Osteocyte (in vitro differentiated cells): ENCODE measurements at regions not wholly inside any gene's neighbourhood (a gene's known extent, or its start where the extent isn't known, plus 50 kb on each side); places are given as distances from the start of the nearest gene placed in this dataset.

Source experiments
- DNase-seq: peaks from one replicate; pipeline ENCODE4 v3.0.0; 2021; ENCODE audit warnings: mixed read lengths; ENCODE audit not compliant: unreplicated experiment; ENCODE audit errors: extremely low spot score
- H3K27ac Mint-ChIP-seq: one replicate; pipeline ENCODE4 v1.8.0; 2021; ENCODE audit warnings: mild to moderate bottlenecking, mixed read lengths; ENCODE audit not compliant: unreplicated experiment
- H3K27me3 Mint-ChIP-seq: one replicate; pipeline ENCODE4 v1.8.0; 2021; ENCODE audit warnings: mixed read lengths; ENCODE audit not compliant: unreplicated experiment
- H3K36me3 Mint-ChIP-seq: one replicate; pipeline ENCODE4 v1.8.0; 2021; ENCODE audit warnings: mixed read lengths; ENCODE audit not compliant: unreplicated experiment
- H3K4me1 Mint-ChIP-seq: one replicate; pipeline ENCODE4 v1.8.0; 2021; ENCODE audit warnings: mixed read lengths; ENCODE audit not compliant: unreplicated experiment
- H3K4me3 Mint-ChIP-seq: one replicate; pipeline ENCODE4 v1.8.0; 2021; ENCODE audit warnings: mild to moderate bottlenecking, moderate library complexity, mixed read lengths; ENCODE audit not compliant: unreplicated experiment
- H3K9me3 Mint-ChIP-seq: one replicate; pipeline ENCODE4 v1.8.0; 2021; ENCODE audit warnings: mixed read lengths; ENCODE audit not compliant: unreplicated experiment
- CTCF ChIP-seq: fragments of 200-600 bp; sonication (generic); IDR thresholded peaks from 2 replicates; pipeline ENCODE4 v1.5.0; 2021; ENCODE audit warnings: antibody characterized with exemption, mild to moderate bottlenecking, moderate library complexity

- H3K4me1 Mint-ChIP-seq, result no peaks in the 10 kb centered on the region
- no peak for DNase-seq
- H3K27ac Mint-ChIP-seq, result no peak overlapping the region
- peaks cover 4% of the 10 kb centered on the region for H3K27me3 Mint-ChIP-seq
- no peak overlapping the region for H3K4me3 Mint-ChIP-seq
- H3K36me3 Mint-ChIP-seq, result no peaks in the 10 kb centered on the region
- H3K9me3 Mint-ChIP-seq, result no peaks in the 10 kb centered on the region
- no peak for TF ChIP-seq CTCF
Measured at GRCh38 chr11:79783833-79784232, 343.0 kb upstream of the TENM4 start.

- Mint-ChIP-seq H3K9me3 (peaks cover 4% of the 10 kb centered on the region), H3K27me3 (no peaks in the 10 kb centered on the region), H3K4me1 (no peaks in the 10 kb centered on the region), H3K4me3 (no peak overlapping the region), H3K36me3 (no peaks in the 10 kb centered on the region), H3K27ac (no peak overlapping the region)
- no peak for TF ChIP-seq CTCF
- no peak for DNase-seq
Measured at GRCh38 chr11:79768343-79768742, 327.5 kb upstream of the TENM4 start.

- no peak for DNase-seq
- H3K9me3 Mint-ChIP-seq, result no peaks in the 10 kb centered on the region
- TF ChIP-seq CTCF, result no peak
- no peak overlapping the region for H3K4me3 Mint-ChIP-seq
- no peak overlapping the region for H3K27ac Mint-ChIP-seq
- no peaks in the 10 kb centered on the region for H3K36me3 Mint-ChIP-seq
- no peaks in the 10 kb centered on the region for H3K27me3 Mint-ChIP-seq
- no peaks in the 10 kb centered on the region for H3K4me1 Mint-ChIP-seq
Measured at GRCh38 chr11:79762279-79762921, 321.6 kb upstream of the TENM4 start.

- Mint-ChIP-seq H3K27ac (no peak overlapping the region), H3K27me3 (no peaks in the 10 kb centered on the region), H3K9me3 (no peaks in the 10 kb centered on the region), H3K4me1 (no peaks in the 10 kb centered on the region), H3K4me3 (no peak overlapping the region), H3K36me3 (no peaks in the 10 kb centered on the region)
- DNase-seq, result no peak
- no peak for TF ChIP-seq CTCF
Measured at GRCh38 chr11:79758325-79758724, 317.5 kb upstream of the TENM4 start.

GRCh38 chr11:79747406-79747805, 306.6 kb upstream of the TENM4 start:
- no peaks in the 10 kb centered on the region for H3K27me3 Mint-ChIP-seq
- no peak overlapping the region for H3K4me3 Mint-ChIP-seq
- H3K9me3 Mint-ChIP-seq, result no peaks in the 10 kb centered on the region
- DNase-seq, result no peak
- no peak for TF ChIP-seq CTCF
- H3K27ac Mint-ChIP-seq, result no peak overlapping the region
- H3K4me1 Mint-ChIP-seq, result no peaks in the 10 kb centered on the region
- H3K36me3 Mint-ChIP-seq, result no peaks in the 10 kb centered on the region
